ENCODE measurements at regions not wholly inside any gene's neighbourhood (a gene's known extent, or its start where the extent isn't known, plus 50 kb on each side); places are given as distances from the start of the nearest gene placed in this dataset.
"Not testable (repeated sequence)": the region's sequence is repeated elsewhere in the genome, so short reads cannot be mapped to it uniquely, and the experiment has no call there.

DNA sequence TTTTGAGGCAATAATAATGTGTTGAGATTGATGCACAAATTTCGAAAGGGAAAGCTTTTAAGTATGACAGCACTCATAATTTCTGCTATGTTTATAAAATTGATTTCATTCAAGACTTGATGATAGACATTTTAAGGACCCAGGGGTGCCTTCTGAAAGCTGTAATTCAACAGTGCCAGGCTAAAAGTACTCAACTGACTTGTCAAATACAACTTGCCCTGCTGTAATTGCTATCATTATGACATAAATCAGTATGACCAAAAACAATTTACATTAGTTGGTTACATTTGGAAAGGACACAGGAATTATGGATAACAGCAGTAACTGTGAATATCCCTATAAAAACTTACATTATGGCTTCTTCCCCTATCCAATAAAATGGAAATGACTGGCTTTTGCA, 178.9 kb downstream of the MMUT start:
- H3K27me3 Mint-ChIP-seq: no peaks in the 10 kb centered on the region
- Histone ChIP-seq H3K27me3 (ENCODE audit: insufficient read depth, low read length) (no peaks in the 10 kb centered on the region), H3K4me3 (ENCODE audit: low read length in 2 of 2) (no peak overlapping the region), H3K4me1 (ENCODE audit: insufficient read depth, low read length) (no peaks in the 10 kb centered on the region), H3K27ac (ENCODE audit: low read depth, low read length) (no peak overlapping the region), H3K9me3 (ENCODE audit: control insufficient read depth in 1 of 2, low read length in 2 of 2) (no peaks in the 10 kb centered on the region), H3K36me3 (ENCODE audit: insufficient read depth, low read length) (no peaks in the 10 kb centered on the region)
- ChIA-PET CTCF (ENCODE audit: partially characterized antibody) (no interaction called here), POLR2A (ENCODE audit: partially characterized antibody) (no interaction called here)
- H3K36me3 Mint-ChIP-seq: no peaks in the 10 kb centered on the region
- H3K4me3 Mint-ChIP-seq: no peak overlapping the region
- no peaks in the 10 kb centered on the region for H3K4me1 Mint-ChIP-seq
- intact Hi-C loops (cut with micrococcal nuclease): no loop called here
- H3K9me3 Mint-ChIP-seq: peaks cover 0 to 8% (median 2%) of the 10 kb centered on the region in 8 donors
- no peak overlapping the region for H3K27ac Mint-ChIP-seq
- DNase-seq: no peak

DNA sequence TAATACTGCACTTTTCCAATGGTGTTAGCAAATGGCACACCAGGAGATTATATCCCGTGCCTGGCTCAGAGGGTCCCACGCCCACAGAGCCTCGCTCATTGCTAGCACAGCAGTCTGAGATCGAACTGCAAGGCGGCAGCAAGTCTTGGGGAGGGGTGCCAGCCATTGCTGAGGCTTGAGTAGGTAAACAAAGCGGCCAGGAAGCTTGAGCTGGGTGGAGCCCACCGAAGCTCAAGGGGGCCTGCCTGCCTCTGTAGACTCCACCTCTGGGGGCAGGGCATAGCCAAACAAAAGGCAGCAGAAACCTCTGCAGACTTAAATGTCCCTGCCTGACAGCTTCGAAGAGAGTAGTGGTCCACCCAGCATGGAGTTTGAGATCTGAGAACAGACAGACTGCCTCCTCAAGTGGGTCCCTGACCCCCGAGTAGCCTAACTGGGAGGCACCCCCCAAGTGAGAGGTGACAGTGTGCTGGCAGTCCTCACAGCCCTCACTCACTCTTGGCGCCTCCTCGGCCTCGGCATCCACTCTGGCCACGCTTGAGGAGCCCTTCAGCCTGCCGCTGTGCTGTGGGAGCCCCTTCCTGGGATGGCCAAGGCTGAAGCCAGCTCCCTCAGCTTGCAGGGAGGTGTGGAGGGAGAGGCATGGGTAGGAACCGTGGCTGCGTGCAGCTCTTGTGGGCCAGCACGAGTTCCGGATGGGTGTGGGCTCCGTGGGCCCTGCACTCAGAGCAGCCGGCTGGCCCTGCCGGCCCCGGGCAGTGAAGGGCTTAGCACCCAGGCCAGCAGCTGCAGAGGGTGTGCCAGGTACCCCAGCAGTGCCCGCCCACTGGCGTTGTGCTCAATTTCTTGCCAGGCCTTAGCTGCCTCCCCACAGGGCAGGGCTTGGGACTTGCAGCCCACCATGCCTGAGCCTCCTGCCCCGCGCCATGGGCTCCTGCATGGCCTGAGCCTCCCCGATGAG, 188.0 kb downstream of the MMUT start:
- H3K27ac ChIP-seq (ENCODE audit: low read depth, low read length); CTCF ChIA-PET (ENCODE audit: partially characterized antibody); DNase-seq; H3K4me1 ChIP-seq (ENCODE audit: insufficient read depth, low read length); H3K36me3 ChIP-seq (ENCODE audit: insufficient read depth, low read length); H3K27ac Mint-ChIP-seq; H3K27me3 ChIP-seq (ENCODE audit: insufficient read depth, low read length); POLR2A ChIA-PET (ENCODE audit: partially characterized antibody); H3K9me3 ChIP-seq (ENCODE audit: control insufficient read depth in 1 of 2, low read length in 2 of 2); intact Hi-C loops (cut with micrococcal nuclease); H3K4me3 ChIP-seq (ENCODE audit: low read length in 2 of 2); H3K27me3 Mint-ChIP-seq; H3K4me3 Mint-ChIP-seq; H3K36me3 Mint-ChIP-seq; H3K4me1 Mint-ChIP-seq: not testable (repeated sequence)
- peaks cover 0 to 18% (median 6%) of the 10 kb centered on the region in 8 donors for H3K9me3 Mint-ChIP-seq

DNA sequence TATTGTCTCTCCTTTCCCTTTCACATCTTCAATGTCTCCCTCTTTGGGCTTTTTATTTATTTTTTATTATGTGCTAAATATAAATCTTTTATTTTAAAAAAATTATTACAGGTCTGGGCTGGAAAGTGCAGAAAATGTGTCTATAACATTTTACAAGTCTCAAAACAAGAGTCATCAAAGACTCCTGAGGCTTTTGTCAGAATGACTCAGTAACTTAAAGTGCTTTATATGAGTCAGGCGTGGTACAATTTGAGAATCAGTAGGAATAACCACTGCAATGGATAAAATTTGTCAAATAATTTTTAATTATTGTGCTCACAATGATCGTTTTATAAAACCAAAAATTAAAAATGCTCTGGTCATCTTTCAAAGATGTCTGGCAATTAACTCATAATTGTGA, 193.9 kb downstream of the MMUT start:
- Histone ChIP-seq H3K4me1 (ENCODE audit: insufficient read depth, low read length) (no peaks in the 10 kb centered on the region), H3K36me3 (ENCODE audit: insufficient read depth, low read length) (no peaks in the 10 kb centered on the region), H3K27me3 (ENCODE audit: insufficient read depth, low read length) (no peaks in the 10 kb centered on the region), H3K9me3 (ENCODE audit: control insufficient read depth in 1 of 2, low read length in 2 of 2) (no peaks in the 10 kb centered on the region), H3K4me3 (ENCODE audit: low read length in 2 of 2) (no peak overlapping the region), H3K27ac (ENCODE audit: low read depth, low read length) (no peak overlapping the region)
- no peaks in the 10 kb centered on the region for H3K4me1 Mint-ChIP-seq
- no peaks in the 10 kb centered on the region for H3K27me3 Mint-ChIP-seq
- ChIA-PET POLR2A (ENCODE audit: partially characterized antibody) (no interaction called here), CTCF (ENCODE audit: partially characterized antibody) (no interaction called here)
- no peak overlapping the region for H3K4me3 Mint-ChIP-seq
- no peak for DNase-seq
- H3K27ac Mint-ChIP-seq: no peak overlapping the region
- intact Hi-C loops (cut with micrococcal nuclease): no loop called here
- H3K36me3 Mint-ChIP-seq: no peaks in the 10 kb centered on the region
- peaks cover 0 to 4% (median 1%) of the 10 kb centered on the region in 8 donors for H3K9me3 Mint-ChIP-seq

DNA sequence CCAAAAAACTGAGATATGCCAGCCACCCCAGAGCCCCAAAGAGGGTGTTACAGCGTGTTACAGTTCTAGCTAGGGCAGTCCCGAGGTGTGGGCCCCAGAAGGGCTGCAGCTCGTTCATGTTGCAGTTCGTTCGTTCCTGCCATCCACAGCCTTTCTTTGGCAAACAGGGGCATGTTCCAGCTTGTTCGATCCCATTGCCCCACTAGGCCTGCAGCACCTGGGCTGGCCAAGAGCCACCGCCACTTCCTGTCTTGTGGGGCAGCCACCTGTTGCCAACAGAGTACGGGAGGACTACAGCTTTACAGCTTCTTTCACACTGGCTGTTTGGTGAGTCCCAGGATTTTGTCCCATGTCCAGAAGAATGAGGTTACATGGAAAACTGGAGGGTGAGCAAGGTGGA, 198.1 kb downstream of the MMUT start:
- intact Hi-C loops (cut with micrococcal nuclease): no loop called here
- POLR2A ChIA-PET (ENCODE audit: partially characterized antibody): no interaction called here
- peaks cover 0 to 4% (median under 1%) of the 10 kb centered on the region in 8 donors for H3K9me3 Mint-ChIP-seq

DNA sequence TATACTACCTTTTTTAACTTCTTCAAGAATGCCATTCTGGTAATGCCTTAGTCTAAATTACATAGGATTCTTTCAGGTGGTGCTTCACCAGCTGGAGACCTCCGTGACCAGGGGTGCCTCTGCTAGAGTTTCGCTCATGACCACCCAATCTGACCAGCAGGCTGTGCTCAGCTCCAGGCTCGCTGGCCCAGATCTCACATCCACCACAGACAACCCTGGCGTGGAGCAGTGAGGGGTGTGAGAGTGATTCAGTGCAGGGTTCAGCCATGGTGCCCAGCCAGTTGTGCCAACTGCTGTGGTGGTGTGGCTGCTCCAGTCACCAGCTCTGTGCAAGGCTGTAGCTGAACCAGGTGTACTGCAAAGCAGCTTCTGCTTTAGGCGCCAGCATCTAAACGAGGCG, 198.6 kb downstream of the MMUT start:
- no peak overlapping the region for H3K4me3 Mint-ChIP-seq
- intact Hi-C loops (cut with micrococcal nuclease): no loop called here
- Histone ChIP-seq H3K27me3 (ENCODE audit: insufficient read depth, low read length) (no peaks in the 10 kb centered on the region), H3K4me3 (ENCODE audit: low read length in 2 of 2) (no peak overlapping the region), H3K27ac (ENCODE audit: low read depth, low read length) (no peak overlapping the region), H3K36me3 (ENCODE audit: insufficient read depth, low read length) (no peaks in the 10 kb centered on the region), H3K4me1 (ENCODE audit: insufficient read depth, low read length) (no peaks in the 10 kb centered on the region), H3K9me3 (ENCODE audit: control insufficient read depth in 1 of 2, low read length in 2 of 2) (no peaks in the 10 kb centered on the region)
- no peak overlapping the region for H3K27ac Mint-ChIP-seq
- no peaks in the 10 kb centered on the region for H3K36me3 Mint-ChIP-seq
- no peak for DNase-seq
- no peaks in the 10 kb centered on the region for H3K4me1 Mint-ChIP-seq
- POLR2A ChIA-PET (ENCODE audit: partially characterized antibody): no interaction called here
- CTCF ChIA-PET (ENCODE audit: partially characterized antibody): no interaction called here
- no peaks in the 10 kb centered on the region for H3K27me3 Mint-ChIP-seq
- H3K9me3 Mint-ChIP-seq: peaks cover 0 to 4% (median 2%) of the 10 kb centered on the region in 8 donors

More for the DNA sequence above, 198.1 kb downstream of the MMUT start:
- Mint-ChIP-seq H3K27me3 (no peaks in the 10 kb centered on the region), H3K36me3 (no peaks in the 10 kb centered on the region), H3K27ac (no peak overlapping the region), H3K4me3 (no peak overlapping the region), H3K4me1 (no peaks in the 10 kb centered on the region)
- CTCF ChIA-PET (ENCODE audit: partially characterized antibody): no interaction called here
- no peaks in the 10 kb centered on the region for H3K4me1 ChIP-seq (ENCODE audit: insufficient read depth, low read length)
- H3K27ac ChIP-seq (ENCODE audit: low read depth, low read length): no peak overlapping the region
- H3K4me3 ChIP-seq (ENCODE audit: low read length in 2 of 2): no peak overlapping the region
- no peaks in the 10 kb centered on the region for H3K27me3 ChIP-seq (ENCODE audit: insufficient read depth, low read length)
- no peaks in the 10 kb centered on the region for H3K9me3 ChIP-seq (ENCODE audit: control insufficient read depth in 1 of 2, low read length in 2 of 2)
- no peak for DNase-seq
- H3K36me3 ChIP-seq (ENCODE audit: insufficient read depth, low read length): no peaks in the 10 kb centered on the region

DNA sequence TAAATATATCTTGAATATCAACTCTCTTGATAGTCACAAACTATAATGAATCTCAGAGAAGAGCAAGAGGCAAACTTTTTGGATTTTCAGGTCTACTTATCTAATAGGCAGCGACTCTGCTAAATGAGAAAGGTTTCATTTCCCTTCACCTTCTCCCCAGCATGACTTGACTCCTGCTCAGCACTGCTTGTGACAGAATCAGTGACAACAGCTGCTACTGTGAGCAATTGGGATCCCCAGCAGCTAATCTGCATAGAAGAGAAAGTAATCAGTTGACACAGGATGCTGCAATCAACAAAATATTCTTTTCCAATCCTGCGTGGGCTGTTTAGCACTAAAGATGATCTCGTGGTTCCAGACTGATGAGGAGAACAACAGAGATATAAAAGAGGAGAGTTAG, 205.5 kb downstream of the MMUT start:
- no peak overlapping the region for H3K4me3 ChIP-seq (ENCODE audit: low read length in 2 of 2)
- no peaks in the 10 kb centered on the region for H3K27me3 ChIP-seq (ENCODE audit: insufficient read depth, low read length)
- Mint-ChIP-seq H3K36me3 (no peaks in the 10 kb centered on the region), H3K27me3 (no peaks in the 10 kb centered on the region), H3K4me1 (no peaks in the 10 kb centered on the region), H3K9me3 (peaks cover 2 to 8% (median 4%) of the 10 kb centered on the region in 8 donors), H3K4me3 (no peak overlapping the region), H3K27ac (no peak overlapping the region)
- ChIA-PET CTCF (ENCODE audit: partially characterized antibody) (no interaction called here), POLR2A (ENCODE audit: partially characterized antibody) (no interaction called here)
- H3K36me3 ChIP-seq (ENCODE audit: insufficient read depth, low read length): no peaks in the 10 kb centered on the region
- H3K9me3 ChIP-seq (ENCODE audit: control insufficient read depth in 1 of 2, low read length in 2 of 2): no peaks in the 10 kb centered on the region
- H3K4me1 ChIP-seq (ENCODE audit: insufficient read depth, low read length): no peaks in the 10 kb centered on the region
- H3K27ac ChIP-seq (ENCODE audit: low read depth, low read length): no peak overlapping the region
- no peak for DNase-seq
- intact Hi-C loops (cut with micrococcal nuclease): no loop called here

DNA sequence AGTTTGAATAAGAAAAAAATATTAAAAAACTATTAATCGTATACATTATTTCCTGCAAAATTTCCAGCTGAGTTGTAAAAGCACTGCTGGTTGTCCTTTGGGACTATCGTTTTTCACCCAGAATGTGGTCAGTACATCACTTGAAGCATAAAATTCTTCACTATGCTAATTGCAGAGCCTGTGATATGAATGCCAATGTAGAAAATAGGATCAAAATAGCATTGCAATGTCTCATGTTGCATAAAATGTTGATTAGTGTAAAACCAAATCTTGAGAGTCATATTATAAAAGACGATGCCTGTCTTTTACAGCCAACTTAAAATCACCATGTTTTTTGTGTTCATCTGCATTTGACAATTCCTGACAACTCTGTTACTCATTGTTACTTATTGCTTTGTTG, 207.7 kb downstream of the MMUT start:
- intact Hi-C loops (cut with micrococcal nuclease): no loop called here
- Mint-ChIP-seq H3K27ac (no peak overlapping the region), H3K36me3 (no peaks in the 10 kb centered on the region), H3K9me3 (peaks cover 2 to 8% (median 4%) of the 10 kb centered on the region in 8 donors), H3K4me1 (no peaks in the 10 kb centered on the region), H3K27me3 (no peaks in the 10 kb centered on the region), H3K4me3 (no peak overlapping the region)
- Histone ChIP-seq H3K9me3 (ENCODE audit: control insufficient read depth in 1 of 2, low read length in 2 of 2) (no peaks in the 10 kb centered on the region), H3K4me1 (ENCODE audit: insufficient read depth, low read length) (no peaks in the 10 kb centered on the region), H3K4me3 (ENCODE audit: low read length in 2 of 2) (no peak overlapping the region), H3K27me3 (ENCODE audit: insufficient read depth, low read length) (no peaks in the 10 kb centered on the region), H3K27ac (ENCODE audit: low read depth, low read length) (no peak overlapping the region), H3K36me3 (ENCODE audit: insufficient read depth, low read length) (no peaks in the 10 kb centered on the region)
- DNase-seq: no peak
- POLR2A ChIA-PET (ENCODE audit: partially characterized antibody): no interaction called here
- CTCF ChIA-PET (ENCODE audit: partially characterized antibody): no interaction called here
